AG09319 (cell line): ENCODE measurements at regions not wholly inside any gene's neighbourhood (a gene's known extent, or its start where the extent isn't known, plus 50 kb on each side); places are given as distances from the start of the nearest gene placed in this dataset.

Experiments used
- DNase-seq: peaks from one replicate; pipeline ENCODE4 v3.0.0-alpha.2; 2010; ENCODE audit warnings: low read depth; ENCODE audit errors: extremely low read depth
- TF ChIP-seq, protein P1 (sequence below): IDR thresholded peaks from 2 replicates; pipeline ENCODE4 v1.5.1; 2011; ENCODE audit warnings: low read depth, mild to moderate bottlenecking, inconsistent platforms, low read length, moderate library complexity

DNA sequence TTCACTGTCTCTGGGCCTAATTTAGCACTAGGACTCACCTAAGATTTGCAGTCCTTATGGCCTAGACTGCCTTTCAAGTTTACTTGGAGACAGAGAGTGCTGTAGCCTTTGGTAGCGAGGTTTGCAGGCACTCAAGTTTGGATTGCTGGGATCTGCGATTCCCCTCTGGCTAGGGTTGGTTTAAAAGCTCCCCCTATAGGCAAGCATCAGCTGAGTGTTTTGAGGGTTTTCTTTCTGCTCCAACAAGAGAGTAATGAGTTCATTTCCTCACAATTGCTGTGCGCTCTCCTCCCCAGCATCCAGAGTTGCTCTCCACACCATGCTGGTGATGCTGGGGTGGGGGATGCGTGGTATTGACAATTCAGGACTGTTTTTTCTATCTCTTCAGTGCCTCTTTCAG lies 206.9 kb downstream of the GLUD2 start:
- no peak for DNase-seq
- TF ChIP-seq, protein P1, sequence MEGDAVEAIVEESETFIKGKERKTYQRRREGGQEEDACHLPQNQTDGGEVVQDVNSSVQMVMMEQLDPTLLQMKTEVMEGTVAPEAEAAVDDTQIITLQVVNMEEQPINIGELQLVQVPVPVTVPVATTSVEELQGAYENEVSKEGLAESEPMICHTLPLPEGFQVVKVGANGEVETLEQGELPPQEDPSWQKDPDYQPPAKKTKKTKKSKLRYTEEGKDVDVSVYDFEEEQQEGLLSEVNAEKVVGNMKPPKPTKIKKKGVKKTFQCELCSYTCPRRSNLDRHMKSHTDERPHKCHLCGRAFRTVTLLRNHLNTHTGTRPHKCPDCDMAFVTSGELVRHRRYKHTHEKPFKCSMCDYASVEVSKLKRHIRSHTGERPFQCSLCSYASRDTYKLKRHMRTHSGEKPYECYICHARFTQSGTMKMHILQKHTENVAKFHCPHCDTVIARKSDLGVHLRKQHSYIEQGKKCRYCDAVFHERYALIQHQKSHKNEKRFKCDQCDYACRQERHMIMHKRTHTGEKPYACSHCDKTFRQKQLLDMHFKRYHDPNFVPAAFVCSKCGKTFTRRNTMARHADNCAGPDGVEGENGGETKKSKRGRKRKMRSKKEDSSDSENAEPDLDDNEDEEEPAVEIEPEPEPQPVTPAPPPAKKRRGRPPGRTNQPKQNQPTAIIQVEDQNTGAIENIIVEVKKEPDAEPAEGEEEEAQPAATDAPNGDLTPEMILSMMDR: no peak

DNA sequence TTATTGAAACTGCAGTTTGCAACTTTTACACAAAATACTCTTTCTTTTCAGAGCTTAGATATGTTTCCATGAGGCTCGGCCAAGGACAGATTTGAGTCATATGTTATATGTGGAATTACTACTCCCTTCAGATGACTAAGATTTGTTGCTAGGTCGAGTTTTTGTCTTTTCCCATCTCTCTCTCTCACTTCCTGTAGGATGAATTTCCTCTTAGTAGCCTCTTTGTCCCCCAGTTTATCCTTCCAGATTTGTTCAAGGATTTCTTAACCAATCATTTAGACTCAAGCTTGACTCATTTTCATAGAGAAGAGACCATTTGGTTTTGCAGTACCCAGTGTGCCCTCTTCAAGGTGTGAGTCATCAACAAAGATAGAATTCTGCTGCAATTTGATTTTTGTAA lies 209.2 kb downstream of the GLUD2 start:
- DNase-seq: no peak
- TF ChIP-seq, protein P1: no peak

DNA sequence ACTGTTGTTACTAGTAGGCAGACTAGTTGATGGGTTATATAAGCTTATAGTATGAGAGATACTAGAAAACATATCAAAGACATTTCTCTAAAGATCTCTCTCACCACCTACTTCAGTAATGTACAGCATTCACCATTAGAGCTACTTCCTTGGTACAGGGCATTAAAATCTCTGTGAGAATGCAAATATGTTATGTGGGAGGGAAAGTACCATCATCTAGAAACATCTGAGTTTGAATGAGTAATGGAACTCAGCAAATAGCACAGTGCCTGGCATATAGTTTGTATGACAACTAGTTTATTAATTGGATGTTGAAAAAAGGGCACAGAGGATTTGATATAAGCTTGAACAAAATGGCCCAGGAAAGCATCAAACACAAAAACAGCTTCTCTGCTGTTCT lies 211.1 kb downstream of the GLUD2 start:
- TF ChIP-seq, protein P1: no peak
- DNase-seq: no peak

DNA sequence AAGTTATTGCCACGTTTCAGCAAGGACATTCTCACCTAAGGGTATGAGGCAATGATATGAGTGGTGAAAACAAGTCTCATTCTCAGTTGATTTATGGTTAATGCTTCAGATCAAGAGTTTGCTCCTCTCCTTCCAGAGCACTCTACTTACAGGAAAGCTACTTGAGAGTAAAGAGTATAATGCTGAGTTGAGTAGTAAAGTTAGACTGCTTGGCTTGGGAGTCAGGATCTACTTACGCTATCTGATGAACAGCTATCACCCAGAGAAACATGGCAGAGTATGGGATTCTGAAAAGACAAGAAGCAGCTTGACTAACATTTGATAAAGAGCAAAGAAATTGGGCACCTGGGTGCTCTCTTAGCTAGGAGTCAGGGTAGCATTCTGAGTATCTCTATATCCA lies 211.8 kb downstream of the GLUD2 start:
- TF ChIP-seq, protein P1: no peak
- no peak for DNase-seq

DNA sequence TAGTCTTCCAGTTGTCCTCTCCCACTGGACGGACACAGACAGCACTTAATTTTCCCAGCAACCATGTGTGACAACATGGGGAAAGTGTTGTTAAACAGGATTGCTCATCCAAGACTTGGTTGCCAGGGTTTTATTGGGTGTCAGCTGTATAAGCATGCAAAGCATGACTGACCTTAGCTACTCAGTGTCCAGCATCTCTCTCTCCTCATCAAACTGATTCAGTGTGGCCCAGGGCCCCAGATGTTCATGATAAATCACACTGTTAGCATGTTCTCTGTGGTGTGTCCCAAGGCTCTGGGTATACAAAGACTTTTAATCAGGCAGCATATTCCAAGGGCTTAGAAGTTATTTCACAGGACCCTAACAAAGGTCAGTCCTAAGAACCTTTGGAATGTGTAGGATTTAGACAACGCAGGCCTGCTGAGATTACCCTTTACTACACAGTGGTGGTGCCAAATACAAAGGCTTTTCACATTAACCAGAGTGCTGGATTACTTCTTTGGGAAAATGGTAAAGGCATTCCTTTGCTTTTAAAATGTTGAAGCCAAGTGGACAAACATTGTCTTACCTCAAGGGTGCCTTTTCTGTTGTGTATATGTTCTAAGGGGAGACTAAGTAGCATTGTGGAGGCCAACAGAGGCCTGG lies 213.3 kb downstream of the GLUD2 start:
- DNase-seq: no peak
- TF ChIP-seq, protein P1: no peak

DNA sequence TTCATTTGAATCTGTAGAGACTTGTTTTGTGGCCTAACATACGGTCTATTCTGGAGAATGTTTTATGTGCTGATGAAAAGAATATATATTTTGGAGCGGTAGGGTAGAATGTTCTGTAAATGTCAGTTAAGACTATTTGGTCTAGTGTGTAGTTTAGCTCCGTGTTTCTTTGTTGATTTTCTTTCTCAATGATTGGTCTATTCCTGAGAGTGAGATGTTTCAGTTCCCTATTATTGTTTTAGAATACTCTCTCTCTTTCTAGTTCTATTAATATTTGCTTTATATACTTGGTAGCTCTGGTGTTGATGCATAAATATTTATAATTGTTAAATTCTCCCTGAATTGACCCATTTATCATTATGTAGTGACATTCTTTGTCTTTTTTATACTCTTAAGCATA lies 236.5 kb downstream of the GLUD2 start:
- DNase-seq: no peak
- TF ChIP-seq, protein P1: no peak

DNA sequence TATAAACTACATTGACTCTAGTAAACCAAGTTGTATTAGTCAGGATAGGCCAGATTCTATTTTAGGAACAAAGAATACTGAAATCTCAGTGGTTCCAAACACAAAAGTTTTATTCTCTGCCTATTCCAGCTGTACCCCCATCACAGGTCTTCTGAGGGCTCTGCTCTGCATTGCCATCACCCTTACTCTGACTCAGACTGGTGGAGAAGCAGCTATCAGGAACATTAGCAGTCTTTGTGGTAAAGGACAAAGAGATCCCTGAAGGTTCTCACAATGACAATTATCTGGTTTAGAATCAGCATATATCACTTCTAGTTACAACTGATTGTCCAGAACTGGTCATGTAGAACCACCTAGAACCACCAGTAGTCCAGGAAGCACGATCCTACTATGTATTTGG lies 251.1 kb downstream of the GLUD2 start:
- DNase-seq: no peak
- TF ChIP-seq, protein P1: no peak
